IPS DF 6.9 (cell line): ENCODE measurements at regions not wholly inside any gene's neighbourhood (a gene's known extent, or its start where the extent isn't known, plus 50 kb on each side); places are given as distances from the start of the nearest gene placed in this dataset.

Source experiments
- DNase-seq: peaks from one replicate; pipeline ENCODE4 v3.0.0-alpha.2; 2013; ENCODE audit warnings: low read depth, low spot score
- H3K27ac ChIP-seq: one replicate; pipeline ENCODE4 v1.5.1; 2013; ENCODE audit warnings: low read length, control low read depth
- H3K27me3 ChIP-seq: 2 replicates; pipeline ENCODE4 v1.6.1; 2013; ENCODE audit warnings: mild to moderate bottlenecking, low read length; ENCODE audit not compliant: control insufficient read depth, insufficient read depth
- H3K36me3 ChIP-seq: 2 replicates; pipeline ENCODE4 v1.6.1; 2013; ENCODE audit warnings: low read length; ENCODE audit not compliant: control insufficient read depth, insufficient read depth
- H3K4me1 ChIP-seq: 2 replicates; pipeline ENCODE4 v1.6.1; 2013; ENCODE audit warnings: low read length; ENCODE audit not compliant: control insufficient read depth, insufficient read depth
- H3K4me3 ChIP-seq: 2 replicates; pipeline ENCODE4 v1.5.1; 2013; ENCODE audit warnings: mild to moderate bottlenecking, low read length
- H3K9me3 ChIP-seq: 2 replicates; pipeline ENCODE4 v1.6.1; 2013; ENCODE audit warnings: low read length, inconsistent platforms; ENCODE audit not compliant: control insufficient read depth, insufficient read depth
- WGBS: extraction: QIAGEN DNeasy Blood & Tissue Kit; methylation state at CpG from one replicate; pipeline ENCODE4 v1.1.7; 2013; ENCODE audit warnings: mixed read lengths, missing lambda C conversion rate; ENCODE audit not compliant: insufficient read length, insufficient coverage; 5-methylcytosine and 5-hydroxymethylcytosine counted together

- Histone ChIP-seq H3K36me3 (no peaks in the 10 kb centered on the region), H3K27me3 (peaks cover 12% of the 10 kb centered on the region; the same call in 1 of the 2 replicates), H3K4me3 (no peak overlapping the region), H3K4me1 (no peaks in the 10 kb centered on the region), H3K27ac (no peak overlapping the region), H3K9me3 (no peaks in the 10 kb centered on the region)
- DNase-seq = no peak
These were observed 78.2 kb downstream of the FBXO5 start for GRCh38 chr6:152904678-152905077.

- no peaks in the 10 kb centered on the region for H3K4me1 ChIP-seq
- H3K36me3 ChIP-seq = no peaks in the 10 kb centered on the region
- peaks cover 12% of the 10 kb centered on the region; the same call in 1 of the 2 replicates for H3K27me3 ChIP-seq
- no CpG with 5 or more reads among the region's 2 CpGs for WGBS
- no peak for DNase-seq
- H3K4me3 ChIP-seq = no peak overlapping the region
- H3K27ac ChIP-seq = no peak overlapping the region
- no peaks in the 10 kb centered on the region for H3K9me3 ChIP-seq
These were observed 77.1 kb downstream of the FBXO5 start for GRCh38 chr6:152905551-152906299.

- no peaks in the 10 kb centered on the region for H3K4me1 ChIP-seq
- H3K27me3 ChIP-seq = peaks cover 5% of the 10 kb centered on the region; the same call in 1 of the 2 replicates
- H3K9me3 ChIP-seq = no peaks in the 10 kb centered on the region
- H3K27ac ChIP-seq = no peak overlapping the region
- no CpG with 5 or more reads among the region's 2 CpGs for WGBS
- no peak for DNase-seq
- H3K4me3 ChIP-seq = no peak overlapping the region
- no peaks in the 10 kb centered on the region for H3K36me3 ChIP-seq
These were observed 73.6 kb downstream of the FBXO5 start for GRCh38 chr6:152909241-152909640.

GRCh38 chr6:152916035-152916434 lies 66.8 kb downstream of the FBXO5 start:
- Histone ChIP-seq H3K4me3 (no peak overlapping the region), H3K27me3 (no peaks in the 10 kb centered on the region), H3K27ac (no peak overlapping the region), H3K4me1 (no peaks in the 10 kb centered on the region; the same call in 1 of the 2 replicates), H3K9me3 (no peaks in the 10 kb centered on the region), H3K36me3 (no peaks in the 10 kb centered on the region)
- DNase-seq = no peak
- no CpG with 5 or more reads among the region's 1 CpG for WGBS

- H3K4me3 ChIP-seq = no peak overlapping the region
- H3K9me3 ChIP-seq = no peaks in the 10 kb centered on the region
- H3K36me3 ChIP-seq = no peaks in the 10 kb centered on the region
- no peak for DNase-seq
- no CpG with 5 or more reads among the region's 3 CpGs for WGBS
- no peak overlapping the region for H3K27ac ChIP-seq
- H3K27me3 ChIP-seq = no peaks in the 10 kb centered on the region
- no peaks in the 10 kb centered on the region; the same call in 1 of the 2 replicates for H3K4me1 ChIP-seq
These were observed 63.9 kb downstream of the FBXO5 start for GRCh38 chr6:152918991-152919390.

- no peaks in the 10 kb centered on the region for H3K36me3 ChIP-seq
- H3K27ac ChIP-seq = no peak overlapping the region
- no CpG with 5 or more reads among the region's 3 CpGs for WGBS
- no peaks in the 10 kb centered on the region; the same call in 1 of the 2 replicates for H3K4me1 ChIP-seq
- no peaks in the 10 kb centered on the region for H3K9me3 ChIP-seq
- DNase-seq = no peak
- H3K4me3 ChIP-seq = no peak overlapping the region
- H3K27me3 ChIP-seq = no peaks in the 10 kb centered on the region
These were observed 62.8 kb downstream of the FBXO5 start for GRCh38 chr6:152920016-152920415.
